ENCODE measurements at regions not wholly inside any gene's neighbourhood (a gene's known extent, or its start where the extent isn't known, plus 50 kb on each side); places are given as distances from the start of the nearest gene placed in this dataset.

GRCh38 chr1:194705123-194705854 lies 1518.9 kb upstream of the B3GALT2 start:
- Histone ChIP-seq H3K36me3 (no peaks in the 10 kb centered on the region), H3K9ac (no peak overlapping the region), H4K20me1 (ENCODE audit: low read depth) (no peaks in the 10 kb centered on the region), H2AFZ (replicated peaks) (no peak overlapping the region), H3K4me1 (no peaks in the 10 kb centered on the region), H3K27ac (no peak overlapping the region), H3K4me3 (no peak overlapping the region), H3K27me3 (no peaks in the 10 kb centered on the region), H3K79me2 (ENCODE audit: low read depth) (no peaks in the 10 kb centered on the region), H3K9me3 (ENCODE audit: low read depth) (no peaks in the 10 kb centered on the region), H3F3A (ENCODE audit: low read depth) (no peaks in the 10 kb centered on the region), H3K4me2 (no peak overlapping the region)
- no peak for TF ChIP-seq EZH2 (IDR thresholded peaks at IDR 0.05)
- TF ChIP-seq CTCF (IDR thresholded peaks at IDR 0.05) = no peak
- TF ChIP-seq EZH2phosphoT487 (IDR thresholded peaks at IDR 0.05) = no peak
- Mint-ChIP-seq H3K27me3 (ENCODE audit: insufficient read depth, low read depth) (no peaks in the 10 kb centered on the region), H3K4me3 (no peak overlapping the region), H3K4me1 (no peaks in the 10 kb centered on the region), H3K9me3 (no peaks in the 10 kb centered on the region), H3K36me3 (no peaks in the 10 kb centered on the region), H3K27ac (no peak overlapping the region)
- no peak for DNase-seq (ENCODE audit: low spot score)

- no peaks in the 10 kb centered on the region for H3K9me3 Mint-ChIP-seq
- no peaks in the 10 kb centered on the region for H3K36me3 Mint-ChIP-seq
- no peak overlapping the region for H3K4me3 ChIP-seq
- H3K9ac ChIP-seq = no peak overlapping the region
- no peaks in the 10 kb centered on the region for H3K4me1 Mint-ChIP-seq
- H3K27ac ChIP-seq = no peak overlapping the region
- no peaks in the 10 kb centered on the region for H3K4me1 ChIP-seq
- H3K27me3 Mint-ChIP-seq (ENCODE audit: insufficient read depth, low read depth) = peaks cover 2% of the 10 kb centered on the region
- peak overlapping the region; percentile 38 for H2AFZ ChIP-seq (replicated peaks)
- no peak for TF ChIP-seq CTCF (IDR thresholded peaks at IDR 0.05)
- no peak for TF ChIP-seq EZH2phosphoT487 (IDR thresholded peaks at IDR 0.05)
- no peak for TF ChIP-seq EZH2 (IDR thresholded peaks at IDR 0.05)
- no peaks in the 10 kb centered on the region for H3K27me3 ChIP-seq
- H3K4me2 ChIP-seq = no peak overlapping the region
- no peaks in the 10 kb centered on the region for H3K79me2 ChIP-seq (ENCODE audit: low read depth)
- no peak for DNase-seq (ENCODE audit: low spot score)
- no peak overlapping the region for H3K27ac Mint-ChIP-seq
- no peaks in the 10 kb centered on the region for H3K9me3 ChIP-seq (ENCODE audit: low read depth)
- H3F3A ChIP-seq (ENCODE audit: low read depth) = no peaks in the 10 kb centered on the region
- no peak overlapping the region for H3K4me3 Mint-ChIP-seq
- H3K36me3 ChIP-seq = no peaks in the 10 kb centered on the region
- H4K20me1 ChIP-seq (ENCODE audit: low read depth) = no peaks in the 10 kb centered on the region
Observed at GRCh38 chr1:194698908-194699318, 1512.5 kb upstream of the B3GALT2 start.

GRCh38 chr1:194693244-194693643 lies 1506.8 kb upstream of the B3GALT2 start:
- Mint-ChIP-seq H3K27me3 (ENCODE audit: insufficient read depth, low read depth) (peaks cover 2% of the 10 kb centered on the region), H3K4me3 (no peak overlapping the region), H3K4me1 (no peaks in the 10 kb centered on the region), H3K36me3 (no peaks in the 10 kb centered on the region), H3K9me3 (no peaks in the 10 kb centered on the region), H3K27ac (no peak overlapping the region)
- no peak overlapping the region for H2AFZ ChIP-seq (replicated peaks)
- no peak overlapping the region for H3K4me3 ChIP-seq
- H3K4me2 ChIP-seq = no peak overlapping the region
- no peak for DNase-seq (ENCODE audit: low spot score)
- H3K36me3 ChIP-seq = no peaks in the 10 kb centered on the region
- H3K9me3 ChIP-seq (ENCODE audit: low read depth) = no peaks in the 10 kb centered on the region
- H3K4me1 ChIP-seq = no peaks in the 10 kb centered on the region
- no peak overlapping the region for H3K27ac ChIP-seq
- H3F3A ChIP-seq (ENCODE audit: low read depth) = no peaks in the 10 kb centered on the region
- no peak overlapping the region for H3K9ac ChIP-seq
- H3K79me2 ChIP-seq (ENCODE audit: low read depth) = no peaks in the 10 kb centered on the region
- no peaks in the 10 kb centered on the region for H4K20me1 ChIP-seq (ENCODE audit: low read depth)
- no peaks in the 10 kb centered on the region for H3K27me3 ChIP-seq
- no peak for TF ChIP-seq CTCF (IDR thresholded peaks at IDR 0.05)
- TF ChIP-seq EZH2phosphoT487 (IDR thresholded peaks at IDR 0.05) = no peak
- no peak for TF ChIP-seq EZH2 (IDR thresholded peaks at IDR 0.05)

Measured in neural progenitor cell (in vitro differentiated cells).